ENCODE measurements at regions not wholly inside any gene's neighbourhood (a gene's known extent, or its start where the extent isn't known, plus 50 kb on each side); places are given as distances from the start of the nearest gene placed in this dataset.

DNA sequence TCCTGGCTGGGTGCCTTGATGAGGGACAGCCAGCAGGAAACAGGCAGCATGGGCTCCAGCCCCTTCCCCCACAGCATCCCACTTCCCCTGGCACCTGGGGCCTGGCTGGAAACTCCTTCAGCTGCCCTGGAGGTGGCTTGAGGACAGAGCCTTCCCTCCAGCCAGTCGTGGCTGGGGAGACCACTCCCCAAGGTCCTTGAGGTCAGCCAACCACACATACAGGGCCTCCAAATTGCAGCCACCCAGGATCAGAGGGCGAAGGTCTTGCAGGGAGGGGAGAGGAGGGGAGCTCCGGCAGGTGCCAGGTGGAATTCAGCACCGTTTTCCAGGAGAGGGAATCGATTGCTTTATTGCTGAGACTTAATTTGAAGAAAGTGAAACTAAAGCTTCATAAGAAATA lies 280.4 kb downstream of the PBX3 start:
- TF ChIP-seq, protein P1, sequence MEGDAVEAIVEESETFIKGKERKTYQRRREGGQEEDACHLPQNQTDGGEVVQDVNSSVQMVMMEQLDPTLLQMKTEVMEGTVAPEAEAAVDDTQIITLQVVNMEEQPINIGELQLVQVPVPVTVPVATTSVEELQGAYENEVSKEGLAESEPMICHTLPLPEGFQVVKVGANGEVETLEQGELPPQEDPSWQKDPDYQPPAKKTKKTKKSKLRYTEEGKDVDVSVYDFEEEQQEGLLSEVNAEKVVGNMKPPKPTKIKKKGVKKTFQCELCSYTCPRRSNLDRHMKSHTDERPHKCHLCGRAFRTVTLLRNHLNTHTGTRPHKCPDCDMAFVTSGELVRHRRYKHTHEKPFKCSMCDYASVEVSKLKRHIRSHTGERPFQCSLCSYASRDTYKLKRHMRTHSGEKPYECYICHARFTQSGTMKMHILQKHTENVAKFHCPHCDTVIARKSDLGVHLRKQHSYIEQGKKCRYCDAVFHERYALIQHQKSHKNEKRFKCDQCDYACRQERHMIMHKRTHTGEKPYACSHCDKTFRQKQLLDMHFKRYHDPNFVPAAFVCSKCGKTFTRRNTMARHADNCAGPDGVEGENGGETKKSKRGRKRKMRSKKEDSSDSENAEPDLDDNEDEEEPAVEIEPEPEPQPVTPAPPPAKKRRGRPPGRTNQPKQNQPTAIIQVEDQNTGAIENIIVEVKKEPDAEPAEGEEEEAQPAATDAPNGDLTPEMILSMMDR (IDR thresholded peaks at IDR 0.05) = no peak
- no peak for TF ChIP-seq POLR2AphosphoS5 (IDR thresholded peaks at IDR 0.05)
